ENCODE measurements at regions not wholly inside any gene's neighbourhood (a gene's known extent, or its start where the extent isn't known, plus 50 kb on each side); places are given as distances from the start of the nearest gene placed in this dataset.

GRCh38 chr2:60125611-60126426 is 427.6 kb downstream of the BCL11A start:
- H3K9ac ChIP-seq (ENCODE audit: insufficient read length, low read depth): no peak overlapping the region
- no peak for DNase-seq (ENCODE audit: low read depth, low spot score)
- H3K9me3 ChIP-seq (ENCODE audit: insufficient read depth, low read length): no peaks in the 10 kb centered on the region
- no peaks in the 10 kb centered on the region for H3K4me1 ChIP-seq (ENCODE audit: insufficient read depth, insufficient read length)
- no peaks in the 10 kb centered on the region for H3K36me3 ChIP-seq (ENCODE audit: insufficient read depth, insufficient read length, low read length)
- H3K4me3 ChIP-seq (ENCODE audit: insufficient read length, low read depth): no peak overlapping the region
- H3K27me3 ChIP-seq (ENCODE audit: insufficient read depth, insufficient read length): no peaks in the 10 kb centered on the region
- no peak for TF ChIP-seq YY1 (IDR thresholded peaks at IDR 0.05; ENCODE audit: insufficient read depth, insufficient read length)

DNA sequence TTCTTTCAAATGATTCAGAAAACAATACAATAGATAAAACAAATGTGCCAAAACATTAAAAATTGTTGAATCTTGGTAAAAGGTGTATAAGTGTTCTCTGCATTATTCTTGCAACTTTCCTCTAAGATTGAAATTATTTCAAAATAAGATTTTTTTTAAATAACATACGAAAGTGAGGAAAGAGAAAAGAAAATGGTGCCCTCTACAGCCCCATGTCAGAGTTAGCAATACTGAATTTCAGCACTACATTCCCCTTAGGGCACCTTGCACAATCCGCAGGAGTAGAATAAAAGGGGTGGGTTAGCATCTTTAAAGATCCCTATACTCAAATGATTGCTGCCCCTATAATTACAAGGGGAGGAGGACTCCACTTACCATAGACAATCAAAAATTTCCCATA is 433.7 kb downstream of the BCL11A start:
- Histone ChIP-seq H3K4me3 (ENCODE audit: insufficient read length, low read depth) (no peak overlapping the region), H3K9me3 (ENCODE audit: insufficient read depth, low read length) (peaks cover 27% of the 10 kb centered on the region), H3K9ac (ENCODE audit: insufficient read length, low read depth) (no peak overlapping the region), H3K27me3 (ENCODE audit: insufficient read depth, insufficient read length) (no peaks in the 10 kb centered on the region), H3K4me1 (ENCODE audit: insufficient read depth, insufficient read length) (no peaks in the 10 kb centered on the region), H3K36me3 (ENCODE audit: insufficient read depth, insufficient read length, low read length) (no peaks in the 10 kb centered on the region)
- TF ChIP-seq ZNF274 (IDR thresholded peaks at IDR 0.05; ENCODE audit: low read depth, low read length) (no peak), YY1 (IDR thresholded peaks at IDR 0.05; ENCODE audit: insufficient read depth, insufficient read length) (no peak), SUZ12 (IDR thresholded peaks at IDR 0.05; ENCODE audit: extremely low read depth, insufficient read depth, insufficient read length) (no peak)
- no peak for DNase-seq (ENCODE audit: low read depth, low spot score)

GRCh38 chr2:60118917-60119316 is 434.5 kb downstream of the BCL11A start:
- no peak overlapping the region for H3K4me3 ChIP-seq (ENCODE audit: insufficient read length, low read depth)
- DNase-seq (ENCODE audit: low read depth, low spot score): no peak
- no peak for TF ChIP-seq SUZ12 (IDR thresholded peaks at IDR 0.05; ENCODE audit: extremely low read depth, insufficient read depth, insufficient read length)
- TF ChIP-seq ZNF274 (IDR thresholded peaks at IDR 0.05; ENCODE audit: low read depth, low read length): no peak
- TF ChIP-seq YY1 (IDR thresholded peaks at IDR 0.05; ENCODE audit: insufficient read depth, insufficient read length): no peak
- H3K4me1 ChIP-seq (ENCODE audit: insufficient read depth, insufficient read length): no peaks in the 10 kb centered on the region
- peaks cover 27% of the 10 kb centered on the region for H3K9me3 ChIP-seq (ENCODE audit: insufficient read depth, low read length)
- no peaks in the 10 kb centered on the region for H3K27me3 ChIP-seq (ENCODE audit: insufficient read depth, insufficient read length)
- no peak overlapping the region for H3K9ac ChIP-seq (ENCODE audit: insufficient read length, low read depth)
- no peaks in the 10 kb centered on the region for H3K36me3 ChIP-seq (ENCODE audit: insufficient read depth, insufficient read length, low read length)

GRCh38 chr2:60118061-60118460 is 435.4 kb downstream of the BCL11A start:
- TF ChIP-seq YY1 (IDR thresholded peaks at IDR 0.05; ENCODE audit: insufficient read depth, insufficient read length): no peak
- no peak for TF ChIP-seq SUZ12 (IDR thresholded peaks at IDR 0.05; ENCODE audit: extremely low read depth, insufficient read depth, insufficient read length)
- no peak for TF ChIP-seq ZNF274 (IDR thresholded peaks at IDR 0.05; ENCODE audit: low read depth, low read length)
- H3K4me1 ChIP-seq (ENCODE audit: insufficient read depth, insufficient read length): no peaks in the 10 kb centered on the region
- peaks cover 27% of the 10 kb centered on the region for H3K9me3 ChIP-seq (ENCODE audit: insufficient read depth, low read length)
- H3K27me3 ChIP-seq (ENCODE audit: insufficient read depth, insufficient read length): no peaks in the 10 kb centered on the region
- no peak overlapping the region for H3K9ac ChIP-seq (ENCODE audit: insufficient read length, low read depth)
- DNase-seq (ENCODE audit: low read depth, low spot score): no peak
- H3K36me3 ChIP-seq (ENCODE audit: insufficient read depth, insufficient read length, low read length): no peaks in the 10 kb centered on the region
- no peak overlapping the region for H3K4me3 ChIP-seq (ENCODE audit: insufficient read length, low read depth)

DNA sequence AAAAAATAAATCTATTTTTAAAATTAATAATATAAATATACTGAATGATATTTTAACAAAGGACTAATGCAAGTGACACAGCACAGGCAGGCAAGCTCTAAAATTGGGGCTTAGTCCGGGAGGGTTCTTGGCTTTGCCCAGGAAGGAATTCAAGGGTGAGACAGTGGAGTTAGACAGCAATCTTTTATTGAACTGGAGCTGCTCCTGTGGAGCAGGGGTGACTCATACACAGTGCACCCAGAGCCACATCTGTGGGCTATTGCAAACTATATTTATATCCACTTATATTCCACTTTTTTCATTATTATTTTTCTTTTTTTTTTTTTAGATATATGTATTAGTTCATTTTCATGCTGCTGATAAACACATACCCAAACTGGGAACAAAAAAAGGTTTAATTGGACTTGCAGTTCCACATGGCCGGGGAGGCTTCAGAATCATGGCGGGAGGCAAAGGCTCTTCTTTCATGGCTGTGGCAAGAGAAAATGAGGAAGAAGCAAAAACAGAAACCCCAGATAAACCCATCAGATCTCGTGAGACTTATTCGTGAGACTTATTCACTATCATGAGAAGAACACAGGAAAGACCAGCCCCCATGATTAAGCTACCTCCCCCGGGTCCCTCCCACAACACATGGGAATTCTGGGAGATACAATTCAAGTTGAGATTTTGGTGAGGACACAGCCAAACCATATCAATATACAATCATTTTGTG is 437.1 kb downstream of the BCL11A start:
- Histone ChIP-seq H3K9ac (ENCODE audit: insufficient read length, low read depth) (no peak overlapping the region), H3K4me1 (ENCODE audit: insufficient read depth, insufficient read length) (no peaks in the 10 kb centered on the region), H3K9me3 (ENCODE audit: insufficient read depth, low read length) (peaks cover 27% of the 10 kb centered on the region), H3K4me3 (ENCODE audit: insufficient read length, low read depth) (no peak overlapping the region), H3K27me3 (ENCODE audit: insufficient read depth, insufficient read length) (no peaks in the 10 kb centered on the region), H3K36me3 (ENCODE audit: insufficient read depth, insufficient read length, low read length) (no peaks in the 10 kb centered on the region)
- no peak for DNase-seq (ENCODE audit: low read depth, low spot score)
- TF ChIP-seq YY1 (IDR thresholded peaks at IDR 0.05; ENCODE audit: insufficient read depth, insufficient read length) (no peak), SUZ12 (IDR thresholded peaks at IDR 0.05; ENCODE audit: extremely low read depth, insufficient read depth, insufficient read length) (no peak), ZNF274 (IDR thresholded peaks at IDR 0.05; ENCODE audit: low read depth, low read length) (no peak)

DNA sequence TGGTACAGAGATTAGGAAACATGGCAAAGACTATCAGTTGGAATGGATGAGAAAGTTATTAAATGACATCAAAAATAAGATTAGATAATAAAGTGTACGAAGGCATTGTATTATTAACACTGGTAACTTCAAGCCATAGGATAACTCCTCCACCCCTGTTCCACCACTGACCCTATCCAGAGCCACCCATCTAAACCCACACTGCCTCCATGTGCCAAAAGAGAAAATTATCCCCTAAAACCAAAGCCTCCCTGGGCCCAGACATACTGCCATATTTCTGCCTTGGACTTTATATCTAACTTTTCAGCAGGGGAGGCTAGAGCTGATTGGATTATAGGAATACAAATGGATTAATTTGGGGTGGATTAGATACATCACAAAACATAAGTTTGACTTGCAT is 443.7 kb downstream of the BCL11A start:
- no peak for DNase-seq (ENCODE audit: low read depth, low spot score)
- H3K9me3 ChIP-seq (ENCODE audit: insufficient read depth, low read length): no peaks in the 10 kb centered on the region
- H3K9ac ChIP-seq (ENCODE audit: insufficient read length, low read depth): no peak overlapping the region
- H3K4me1 ChIP-seq (ENCODE audit: insufficient read depth, insufficient read length): no peaks in the 10 kb centered on the region
- no peak overlapping the region for H3K4me3 ChIP-seq (ENCODE audit: insufficient read length, low read depth)
- TF ChIP-seq SUZ12 (IDR thresholded peaks at IDR 0.05; ENCODE audit: extremely low read depth, insufficient read depth, insufficient read length) (no peak), YY1 (IDR thresholded peaks at IDR 0.05; ENCODE audit: insufficient read depth, insufficient read length) (no peak), ZNF274 (IDR thresholded peaks at IDR 0.05; ENCODE audit: low read depth, low read length) (no peak)
- no peaks in the 10 kb centered on the region for H3K36me3 ChIP-seq (ENCODE audit: insufficient read depth, insufficient read length, low read length)
- H3K27me3 ChIP-seq (ENCODE audit: insufficient read depth, insufficient read length): no peaks in the 10 kb centered on the region

GRCh38 chr2:60106836-60107529 is 446.5 kb downstream of the BCL11A start:
- TF ChIP-seq YY1 (IDR thresholded peaks at IDR 0.05; ENCODE audit: insufficient read depth, insufficient read length) (no peak), ZNF274 (IDR thresholded peaks at IDR 0.05; ENCODE audit: low read depth, low read length) (no peak), SUZ12 (IDR thresholded peaks at IDR 0.05; ENCODE audit: extremely low read depth, insufficient read depth, insufficient read length) (no peak)
- Histone ChIP-seq H3K9ac (ENCODE audit: insufficient read length, low read depth) (no peak overlapping the region), H3K4me3 (ENCODE audit: insufficient read length, low read depth) (no peak overlapping the region), H3K9me3 (ENCODE audit: insufficient read depth, low read length) (no peaks in the 10 kb centered on the region), H3K4me1 (ENCODE audit: insufficient read depth, insufficient read length) (no peaks in the 10 kb centered on the region), H3K27me3 (ENCODE audit: insufficient read depth, insufficient read length) (no peaks in the 10 kb centered on the region), H3K36me3 (ENCODE audit: insufficient read depth, insufficient read length, low read length) (no peaks in the 10 kb centered on the region)
- no peak for DNase-seq (ENCODE audit: low read depth, low spot score)
